GM19372 (cell line): ENCODE measurements at regions not wholly inside any gene's neighbourhood (a gene's known extent, or its start where the extent isn't known, plus 50 kb on each side); places are given as distances from the start of the nearest gene placed in this dataset.

Experiments used
- ATAC-seq: cut with Tn5 transposase; IDR thresholded peaks from one replicate; pipeline ENCODE4 v1.9.1; 2021; ENCODE audit warnings: mild to moderate bottlenecking, low read depth, moderate library complexity; ENCODE audit not compliant: unreplicated experiment

DNA sequence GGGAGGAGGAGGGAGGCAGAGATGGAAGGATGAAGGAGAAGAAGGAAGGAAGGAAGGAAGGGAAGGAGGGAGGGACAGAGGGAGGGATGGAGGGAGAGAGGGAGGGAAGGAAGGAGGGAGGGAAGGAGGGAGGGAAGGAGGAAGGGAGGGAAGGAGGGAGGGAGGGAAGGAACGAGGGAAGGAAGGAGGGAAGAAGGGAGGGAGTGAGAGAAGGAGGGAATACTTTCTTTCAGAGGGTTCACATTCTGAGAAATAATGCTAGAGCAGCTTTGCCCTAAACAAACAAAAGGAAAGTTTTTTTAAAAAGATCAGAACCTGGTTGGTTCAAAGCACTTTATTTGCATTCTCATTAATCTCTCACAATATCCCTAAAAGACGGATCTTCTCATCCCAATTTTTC is 96.1 kb upstream of the NXT1 start:
- ATAC-seq, result no peak

DNA sequence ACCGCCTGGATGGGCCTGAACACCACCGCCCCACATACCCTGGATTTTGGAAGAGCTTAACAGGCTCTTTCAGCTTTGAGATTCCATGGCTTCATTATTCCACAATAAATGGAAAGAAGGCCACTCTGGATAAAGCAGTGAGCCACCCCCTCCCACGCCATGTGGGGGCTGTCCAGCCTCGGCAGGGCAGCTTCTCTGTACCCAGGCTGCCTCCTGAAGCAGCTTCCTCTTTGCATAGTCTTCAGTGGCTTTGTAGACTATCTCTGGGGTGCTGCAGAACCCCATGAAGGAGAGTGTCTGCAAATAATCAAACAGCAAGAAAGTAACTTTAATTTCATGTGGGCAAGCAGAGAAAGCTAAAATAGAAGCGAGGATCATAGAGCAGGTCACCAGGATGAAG is 96.6 kb upstream of the NXT1 start:
- no peak for ATAC-seq

DNA sequence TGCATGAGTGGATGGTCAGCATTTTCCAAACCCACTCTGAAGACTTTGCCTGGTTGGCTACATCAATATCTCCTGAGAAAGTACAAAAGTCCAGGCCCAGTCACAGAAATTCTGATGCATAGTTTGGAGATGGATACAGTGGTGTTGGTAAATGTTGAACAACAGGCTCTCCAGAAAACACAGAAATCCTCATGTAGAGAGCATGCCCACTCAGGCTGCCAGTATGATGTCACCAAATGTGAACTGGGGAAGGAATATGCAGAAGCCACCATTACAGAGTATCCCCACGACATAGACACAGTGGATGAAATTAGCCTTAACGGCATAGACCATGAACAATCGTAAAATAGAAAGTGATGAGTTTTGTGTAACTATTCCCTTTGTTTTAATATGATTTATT is 97.1 kb upstream of the NXT1 start:
- ATAC-seq, result no peak

DNA sequence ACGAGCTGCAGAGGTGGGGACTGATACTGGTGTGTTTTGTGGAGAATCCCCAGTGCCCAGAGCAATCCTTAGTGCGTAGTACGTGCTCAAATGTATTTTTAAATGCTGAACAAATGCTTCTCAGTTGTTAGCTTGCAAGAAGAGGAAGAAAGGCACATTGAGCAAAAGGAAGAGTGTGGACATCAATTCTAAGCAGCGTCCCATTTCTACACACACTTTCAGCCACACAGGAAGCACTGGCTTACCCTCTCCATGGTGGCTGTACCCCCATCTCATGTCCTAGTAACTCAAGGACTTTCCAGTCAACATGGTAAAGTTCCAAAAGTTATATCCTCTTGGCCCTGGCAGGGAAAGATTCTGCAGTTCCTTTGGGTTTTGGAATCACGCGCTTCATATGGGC is 98.8 kb upstream of the NXT1 start:
- ATAC-seq, result no peak

DNA sequence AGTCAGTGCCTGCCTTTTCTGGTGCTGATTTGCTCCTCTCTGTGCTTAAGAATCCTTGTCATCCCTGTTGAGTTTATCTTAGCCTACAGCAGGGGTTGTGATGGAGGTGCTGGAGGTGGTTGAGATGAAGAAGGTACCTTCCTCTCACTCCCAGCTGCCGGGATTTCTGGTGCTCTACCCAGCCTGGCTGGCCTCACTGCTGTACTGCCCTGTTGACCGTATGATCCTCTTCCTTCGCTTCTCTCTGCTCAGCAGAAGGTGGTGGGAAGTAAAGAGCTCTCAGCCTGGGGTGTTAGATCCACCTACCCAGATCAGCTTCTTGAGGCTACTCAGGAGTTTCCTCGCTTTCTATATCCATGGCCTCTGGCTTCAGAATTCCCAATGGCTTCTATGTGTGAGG is 101.0 kb upstream of the NXT1 start:
- no peak for ATAC-seq

DNA sequence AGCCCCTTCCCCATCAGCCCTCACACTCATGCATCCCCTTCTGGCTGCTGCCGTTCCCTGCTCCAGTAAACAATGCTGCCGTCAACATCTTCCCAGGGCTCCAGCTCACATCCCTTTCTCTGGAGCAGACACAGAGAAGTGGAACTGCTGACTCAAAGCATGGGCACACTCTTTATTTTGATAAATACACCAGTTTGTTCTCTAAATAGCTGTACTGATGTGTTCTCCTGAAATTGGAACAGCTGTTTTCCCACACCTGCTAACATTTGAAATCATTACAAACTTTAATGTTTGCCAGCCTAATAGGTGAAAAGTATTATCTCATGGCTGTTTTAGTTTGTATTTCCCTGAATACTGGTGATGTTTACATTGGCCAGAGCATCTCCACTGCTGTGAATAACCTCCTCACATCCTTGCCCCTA is 102.1 kb upstream of the NXT1 start:
- ATAC-seq, result no peak

DNA sequence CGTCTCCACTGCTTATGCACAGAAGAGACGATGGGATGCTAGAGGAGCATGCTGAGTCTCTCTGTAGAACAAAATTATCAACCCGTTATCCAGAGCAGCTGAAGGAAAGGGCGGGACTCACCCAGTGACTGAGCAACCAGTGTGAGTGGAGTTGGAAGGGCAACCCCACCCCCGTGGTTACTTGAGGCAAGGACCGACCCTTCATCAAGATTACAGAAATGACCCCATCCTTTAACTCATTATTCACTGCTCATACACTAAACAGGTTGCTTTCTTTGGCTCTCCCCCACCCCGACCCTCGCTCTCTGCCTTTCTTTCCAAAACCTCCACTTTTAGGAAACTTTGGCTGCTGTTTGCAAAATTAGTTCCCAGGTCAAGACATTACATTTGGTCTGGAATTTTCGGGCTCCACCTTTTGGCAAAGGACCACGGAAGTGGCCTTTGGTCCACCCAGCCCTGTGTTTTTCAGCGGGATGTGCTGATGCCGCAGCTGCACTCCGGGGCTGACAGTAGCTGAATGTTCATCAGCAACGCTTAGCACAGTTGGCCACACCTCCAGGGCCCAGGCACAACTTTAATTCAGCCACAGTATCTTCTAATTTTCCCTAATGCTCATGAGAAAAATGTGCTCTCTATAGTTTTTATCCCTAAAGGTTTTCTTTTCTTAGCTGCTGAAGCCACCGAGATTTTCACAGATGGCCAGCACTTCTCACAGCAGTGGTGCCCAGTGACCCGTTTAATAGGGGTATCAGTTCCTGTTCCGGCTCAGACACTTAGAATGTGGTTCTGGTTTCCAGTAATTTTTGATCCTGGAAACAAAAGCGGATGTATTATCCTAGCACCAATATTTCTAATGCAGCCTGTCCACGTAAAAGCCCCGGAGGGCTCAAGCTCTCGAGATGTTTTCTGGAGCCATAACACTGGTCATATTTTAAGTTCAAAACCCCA is 103.6 kb upstream of the NXT1 start:
- no peak for ATAC-seq

DNA sequence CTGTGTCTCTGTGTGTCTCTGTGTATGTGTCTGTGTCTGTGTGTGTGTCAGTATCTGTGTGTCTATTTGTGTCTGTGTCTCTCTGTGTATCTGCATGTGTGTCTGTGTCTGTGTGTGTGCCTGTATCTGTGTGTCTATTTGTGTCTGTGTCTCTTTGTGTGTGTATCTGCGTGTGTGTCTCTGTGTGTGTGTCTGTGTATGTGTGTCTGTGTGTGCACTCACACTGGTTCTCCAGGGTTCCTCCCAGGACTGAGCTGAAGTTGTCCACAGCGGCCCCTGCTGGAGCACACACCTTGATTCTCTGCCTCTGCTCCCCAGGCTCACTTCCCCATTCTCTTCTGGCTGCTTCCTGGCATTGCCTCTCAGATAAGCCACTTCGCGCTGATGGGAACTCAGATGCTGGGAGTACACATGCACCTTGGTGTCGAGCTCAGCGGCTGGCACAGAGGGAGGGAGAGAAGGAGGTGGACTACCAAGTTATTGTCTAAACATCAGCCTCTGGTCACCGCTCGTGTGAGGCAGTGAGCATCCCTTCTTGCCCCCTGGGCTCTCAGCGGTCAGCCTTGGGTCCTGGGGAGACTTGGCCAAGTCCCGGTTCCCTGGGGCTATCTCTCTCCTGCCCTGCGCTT is 104.9 kb upstream of the NXT1 start:
- ATAC-seq, result peak; percentile 83

DNA sequence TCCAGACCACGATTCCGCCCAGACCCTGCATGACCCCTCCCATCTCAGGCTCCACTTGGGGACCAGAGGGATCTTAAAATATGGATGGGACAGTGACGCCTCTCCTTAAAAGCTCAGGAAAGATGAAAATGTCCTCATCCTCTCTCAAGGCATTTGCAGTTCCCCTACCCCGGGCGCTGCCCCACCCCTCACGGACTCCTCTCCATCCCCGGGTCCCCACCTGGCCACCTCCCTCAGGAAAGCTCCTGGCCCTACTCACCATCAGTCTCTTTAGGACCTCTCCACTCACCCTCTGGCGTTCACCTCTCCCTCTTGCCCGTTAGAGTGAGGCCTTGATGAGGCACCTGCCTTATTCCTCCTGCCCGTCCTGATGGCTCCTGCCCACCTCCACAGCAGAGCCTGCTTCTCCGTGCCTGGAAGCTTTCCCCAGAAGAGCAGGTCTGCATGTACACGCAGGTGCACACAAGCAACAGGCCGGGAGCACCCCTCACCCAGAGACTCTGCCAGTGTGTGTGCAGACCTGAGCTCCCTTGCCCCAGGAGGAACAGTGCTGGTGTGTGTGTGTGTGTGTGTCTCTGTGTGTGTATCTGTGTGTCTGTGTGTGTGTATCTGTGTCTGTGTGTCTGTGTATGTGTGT is 105.6 kb upstream of the NXT1 start:
- ATAC-seq, result no peak

DNA sequence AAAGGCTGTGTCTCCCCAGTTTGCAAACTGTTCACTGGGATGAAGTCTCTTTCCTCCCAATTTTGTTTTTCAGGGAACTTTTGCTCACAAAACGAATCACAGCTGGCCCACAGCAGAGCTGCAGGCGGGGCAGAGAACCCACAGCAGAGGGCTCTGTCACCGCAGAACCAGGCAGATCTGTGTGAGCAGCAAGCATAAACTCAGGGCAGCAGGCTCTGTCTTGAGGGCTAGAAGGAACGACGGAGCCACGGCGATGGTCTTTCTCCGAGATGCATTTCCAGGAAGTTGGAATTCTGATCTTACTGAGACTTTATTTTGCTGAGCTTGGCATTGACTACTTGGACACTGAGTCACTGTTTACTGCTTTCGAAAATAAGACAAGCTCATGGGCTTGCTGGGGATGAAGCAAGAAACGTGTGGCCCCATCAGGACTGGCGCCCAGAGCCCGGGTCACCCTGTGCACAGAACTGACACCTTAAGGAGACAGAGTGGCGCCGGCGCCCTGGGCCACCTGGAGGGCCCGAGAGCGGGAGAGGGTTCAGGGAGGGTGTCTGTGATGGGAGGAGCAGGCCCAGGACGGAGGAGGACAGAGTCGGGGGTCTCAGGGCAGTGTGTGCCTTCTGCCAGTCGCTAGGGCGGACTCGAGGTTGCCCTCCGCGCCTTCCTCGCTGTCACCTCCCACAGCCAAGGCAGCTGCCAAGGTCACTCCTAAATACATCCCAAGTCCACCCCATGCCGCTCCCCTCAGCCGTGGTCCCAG is 106.3 kb upstream of the NXT1 start:
- ATAC-seq, result no peak

DNA sequence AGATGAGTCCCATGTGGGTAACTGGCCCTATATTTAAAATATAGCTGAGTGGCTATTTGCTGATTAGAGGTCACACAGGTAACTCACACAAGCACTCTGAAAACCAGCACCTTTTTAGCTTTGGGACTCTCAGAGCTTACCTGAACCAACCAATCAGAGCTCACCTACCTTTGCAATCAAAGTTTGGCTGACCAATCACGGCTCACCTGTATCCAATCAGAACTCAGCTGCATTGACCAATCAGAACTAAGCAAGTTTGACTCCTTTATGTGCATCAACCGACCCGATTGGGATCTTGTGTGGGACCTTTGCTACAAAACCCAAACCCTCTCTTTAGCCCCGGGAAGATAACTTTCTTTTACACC is 106.8 kb upstream of the NXT1 start:
- no peak for ATAC-seq

DNA sequence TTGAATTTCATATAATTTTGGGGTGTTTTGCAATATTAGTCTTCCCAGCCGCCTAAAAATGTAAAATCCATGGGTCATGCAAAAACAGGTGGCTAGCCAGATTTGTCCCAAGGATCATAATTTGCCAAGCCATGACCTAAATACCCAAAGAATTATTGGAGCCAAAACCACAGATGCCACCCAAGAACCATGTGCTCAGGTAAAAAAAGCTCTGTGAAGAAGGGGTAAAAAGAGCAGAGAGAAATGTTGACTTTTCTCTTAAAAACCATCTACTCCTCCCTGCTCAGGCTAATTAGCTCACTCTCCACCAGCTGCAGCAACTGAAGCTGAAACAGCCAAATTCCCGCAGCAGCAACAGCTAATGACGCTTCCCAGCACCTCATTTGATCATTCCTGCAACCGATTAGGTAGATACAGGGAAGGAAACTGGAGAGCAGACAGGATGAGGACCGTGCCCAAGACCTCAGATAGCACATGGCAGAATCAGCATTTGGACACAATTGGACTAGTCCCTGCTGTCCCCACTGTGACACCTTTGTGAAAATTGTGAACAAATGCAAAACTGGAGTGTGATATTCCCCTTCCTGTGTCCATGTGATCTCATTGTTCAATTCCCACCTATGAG is 107.9 kb upstream of the NXT1 start:
- no peak for ATAC-seq

DNA sequence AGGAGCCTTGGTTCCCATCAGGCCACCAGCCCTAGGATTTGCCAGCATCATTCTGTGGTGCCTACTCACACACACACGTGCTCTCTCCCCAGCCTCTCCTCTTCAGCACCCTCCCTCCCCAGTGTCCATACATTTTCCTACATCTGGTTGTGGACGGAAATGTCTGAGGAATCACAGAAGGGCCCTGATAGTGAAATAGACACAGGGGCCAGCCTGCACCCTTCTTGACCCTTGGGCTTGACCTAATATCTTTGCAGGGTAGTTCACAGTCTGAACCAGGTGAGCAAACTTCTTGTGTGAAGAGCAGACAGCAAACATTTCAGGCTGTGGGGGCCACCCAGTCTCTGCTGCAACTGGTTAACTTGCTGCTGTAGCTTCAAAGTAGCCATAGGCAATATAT is 108.5 kb upstream of the NXT1 start:
- no peak for ATAC-seq

DNA sequence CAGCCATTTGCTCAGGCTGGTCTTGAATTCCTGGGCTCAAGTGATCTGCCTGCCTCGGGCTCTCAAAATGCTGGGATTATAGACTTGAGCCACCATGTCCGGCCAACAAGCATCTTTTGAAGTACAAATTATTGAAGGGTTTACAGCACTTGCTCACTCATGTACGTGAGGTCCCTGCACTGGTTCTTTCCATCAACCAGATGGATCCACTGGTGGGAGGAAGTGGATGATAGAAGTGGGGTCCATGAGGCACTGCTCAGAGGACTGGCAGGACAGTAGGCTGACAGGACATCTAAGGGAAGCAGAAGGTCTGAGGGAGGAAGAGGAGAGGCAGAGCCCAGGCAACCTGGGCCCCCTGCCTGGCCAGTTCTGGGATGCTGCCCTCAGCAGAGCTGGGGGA is 109.2 kb upstream of the NXT1 start:
- ATAC-seq, result no peak

DNA sequence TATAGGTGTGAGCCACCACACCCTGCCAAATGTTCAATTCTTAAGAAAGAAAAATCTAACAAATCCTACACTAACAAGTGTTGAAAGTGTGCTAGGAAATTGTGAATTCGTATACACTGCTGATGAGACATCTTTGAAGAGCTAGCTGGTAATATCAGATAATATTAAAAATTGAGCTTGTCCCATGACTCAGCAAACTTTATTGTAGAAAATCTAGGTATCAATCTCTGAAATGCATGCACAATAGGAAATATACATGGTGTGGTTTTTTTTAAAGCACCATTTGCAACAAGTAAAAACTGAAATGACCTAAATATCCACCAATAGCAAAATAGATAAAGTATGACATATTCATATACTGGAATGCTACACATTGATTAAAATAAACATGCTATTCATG is 110.1 kb upstream of the NXT1 start:
- ATAC-seq, result no peak

DNA sequence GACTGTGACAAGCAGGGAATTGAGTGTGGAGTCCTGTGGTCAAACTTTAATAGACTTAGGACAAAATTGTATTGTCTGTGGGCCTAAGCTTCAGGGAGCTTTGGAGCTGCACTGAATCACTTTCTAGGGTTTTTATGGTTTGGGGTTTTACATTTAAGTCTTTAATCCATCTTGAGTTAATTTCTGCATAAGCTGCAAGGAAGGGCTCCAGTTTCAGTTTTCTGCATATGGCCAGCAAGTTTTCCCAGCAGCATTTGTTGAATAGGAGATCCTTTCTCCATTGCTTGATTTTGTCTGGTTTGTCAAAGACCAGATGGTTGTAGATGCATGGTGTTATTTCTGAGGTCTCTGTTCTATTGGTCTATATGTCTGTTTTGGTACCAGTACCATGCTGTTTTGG is 113.4 kb upstream of the NXT1 start:
- ATAC-seq, result no peak

DNA sequence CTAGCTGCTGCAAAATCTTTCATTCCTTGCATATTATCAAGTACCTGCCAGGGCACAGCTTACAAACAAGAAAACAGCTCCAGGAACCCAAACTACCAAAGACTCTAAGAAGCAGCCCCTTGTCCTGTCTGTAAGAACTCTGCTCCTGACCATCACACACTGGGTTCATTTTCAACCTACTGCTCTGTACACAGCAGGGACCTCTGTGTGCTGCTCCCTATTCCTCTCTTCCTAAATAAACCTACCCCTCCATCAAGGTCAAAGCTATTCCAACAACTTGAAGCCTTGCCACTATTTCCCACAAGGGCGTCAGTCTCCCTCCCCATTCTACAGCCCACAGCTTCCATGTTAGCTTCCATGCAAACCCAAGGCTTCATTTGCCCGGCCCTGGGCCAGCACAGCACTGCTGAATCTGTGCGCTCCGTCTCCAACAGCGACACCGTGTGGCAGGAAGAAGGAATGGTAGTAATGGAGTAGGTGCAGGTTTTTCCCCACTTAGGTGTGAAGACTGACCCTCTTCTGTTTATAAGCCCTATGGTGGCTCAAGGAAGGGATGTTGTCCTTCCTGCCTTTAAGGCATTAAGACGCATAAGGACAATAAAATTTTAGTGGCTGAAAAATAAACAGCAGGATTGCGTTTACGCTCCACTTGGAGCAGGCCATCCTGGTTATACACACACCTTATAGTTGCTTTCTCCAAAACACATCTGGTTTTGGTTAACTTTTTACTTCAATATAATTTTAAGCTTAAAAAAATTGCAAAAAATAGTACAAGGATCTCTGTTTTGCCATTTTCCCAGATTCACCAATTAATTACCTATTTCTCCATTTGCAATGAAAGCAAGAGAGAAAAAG is 115.2 kb upstream of the NXT1 start:
- ATAC-seq, result no peak

DNA sequence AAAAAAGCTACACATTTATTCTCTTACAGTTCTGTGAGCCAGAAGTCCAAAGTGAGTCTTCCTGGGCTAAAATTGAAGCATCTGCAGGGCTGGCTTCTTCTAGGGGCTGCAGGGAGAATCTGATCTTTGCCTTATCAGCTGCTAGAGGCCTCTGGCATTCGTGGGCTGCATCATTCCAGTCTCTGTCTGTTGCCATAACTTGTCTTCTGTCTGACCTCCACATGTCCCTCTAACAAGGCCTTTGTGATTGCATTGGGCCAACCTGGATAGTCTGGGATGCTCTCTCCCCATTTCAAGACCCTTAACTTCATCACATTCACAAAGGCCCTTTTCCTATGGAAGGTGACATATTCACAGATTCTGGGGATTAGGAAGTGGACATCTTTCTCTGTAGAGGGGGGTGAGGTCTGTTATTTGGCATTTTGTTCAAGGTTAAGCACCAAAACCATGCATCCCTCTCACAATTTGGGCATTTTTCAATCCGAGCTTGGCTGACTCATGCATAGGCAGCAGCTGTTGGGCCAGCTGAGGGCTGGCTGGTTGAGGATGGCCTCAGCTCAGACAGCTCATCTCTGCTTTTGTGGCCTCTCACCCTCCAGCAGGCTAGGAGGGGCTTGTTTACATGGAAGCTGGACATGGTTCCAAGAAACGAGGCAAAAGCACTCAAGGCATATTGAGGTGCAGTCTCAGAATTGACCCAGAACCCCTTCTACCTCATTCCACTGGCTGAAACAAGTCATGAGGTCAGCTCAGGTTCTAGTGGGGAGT is 116.1 kb upstream of the NXT1 start:
- no peak for ATAC-seq

DNA sequence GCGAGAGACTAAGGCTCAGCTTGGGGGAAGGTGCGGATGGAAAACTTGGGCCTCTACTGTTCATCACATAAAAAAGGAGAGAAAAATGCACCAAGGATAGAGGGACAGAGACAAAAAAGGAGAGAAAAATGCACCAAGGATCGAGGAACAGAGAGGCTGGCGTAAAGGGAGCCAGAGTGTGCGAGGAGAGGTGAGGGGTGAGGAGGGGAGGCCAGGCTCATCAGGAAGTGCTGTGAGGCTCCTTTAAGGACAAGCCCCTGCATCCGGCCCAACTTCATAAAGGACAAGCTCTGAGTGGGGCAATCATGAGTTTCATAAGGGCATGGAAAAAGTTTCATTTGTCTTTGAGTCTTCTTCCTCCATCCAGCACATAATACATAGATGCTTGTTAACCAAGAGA is 117.2 kb upstream of the NXT1 start:
- ATAC-seq, result no peak
